Naive thymus-derived CD4-positive, alpha-beta T cell (primary cell): ENCODE measurements at regions not wholly inside any gene's neighbourhood (a gene's known extent, or its start where the extent isn't known, plus 50 kb on each side); places are given as distances from the start of the nearest gene placed in this dataset.

ENCODE experiments used
- ATAC-seq: fragments of 150-1000 bp; cut with Tn5 transposase; 2 replicates; pipeline ENCODE4 v1.10.0; 2021; ENCODE audit warnings: mild to moderate bottlenecking, moderate library complexity
- CTCF ChIA-PET: fragments of 350-600 bp; sonication (Branson Sonifier 250); formaldehyde crosslinking; loops from one replicate; lab custom pipeline; 2021; ENCODE audit warnings: antibody characterized with exemption; lab: Charles Lee
- POLR2A ChIA-PET: fragments of 350-600 bp; sonication (Branson Sonifier 250); formaldehyde crosslinking; loops from one replicate; lab custom pipeline; 2021; ENCODE audit warnings: antibody characterized with exemption, inconsistent platforms; lab: Charles Lee
- DNase-seq, 9 donors: peaks; one replicate each; pipeline versions ENCODE4 v3.0.0 to v3.0.0-alpha.2; 2020 to 2022; ENCODE audit warnings: mixed read lengths in 1 of 9
- H3K27ac ChIP-seq: one replicate; pipeline ENCODE4 v1.7.0; 2013; ENCODE audit warnings: mild to moderate bottlenecking, low read depth, low read length, moderate library complexity
- H3K27me3 ChIP-seq, 2 donors: one replicate each; pipeline ENCODE4 v1.7.0; 2013; ENCODE audit warnings: low read length in 2 of 2, mild to moderate bottlenecking in 2 of 2, moderate library complexity in 2 of 2; ENCODE audit not compliant: control insufficient read depth in 2 of 2, insufficient read depth in 2 of 2
- H3K36me3 ChIP-seq, 3 experiments: 1 replicate in 2 of 3; 2 replicates in 1 of 3; pipeline ENCODE4 v1.7.0; 2013; ENCODE audit warnings: low read length in 3 of 3, mild to moderate bottlenecking in 3 of 3, moderate library complexity in 1 of 3; ENCODE audit not compliant: insufficient read depth in 3 of 3, control insufficient read depth in 2 of 3
- H3K4me1 ChIP-seq, 2 donors: one replicate each; pipeline ENCODE4 v1.7.0; 2013; ENCODE audit warnings: low read length in 2 of 2, mild to moderate bottlenecking in 2 of 2, moderate library complexity in 1 of 2; ENCODE audit not compliant: control insufficient read depth in 2 of 2, insufficient read depth in 2 of 2
- H3K4me3 ChIP-seq: 2 replicates; pipeline ENCODE4 v1.7.0; 2013; ENCODE audit warnings: mild to moderate bottlenecking, low read length
- H3K9me3 ChIP-seq, 3 experiments: 1 replicate in 2 of 3; 2 replicates in 1 of 3; pipeline ENCODE4 v1.7.0; 2013; ENCODE audit warnings: low read length in 3 of 3; ENCODE audit not compliant: control insufficient read depth in 2 of 3
- H3K27ac Mint-ChIP-seq, 9 donors: one replicate each; pipeline ENCODE4 v1.8.0; 2020 to 2022; ENCODE audit warnings: mixed read lengths in 9 of 9, mild to moderate bottlenecking in 8 of 9, moderate library complexity in 5 of 9, inconsistent platforms in 2 of 9
- H3K27me3 Mint-ChIP-seq, 5 donors: one replicate each; pipeline ENCODE4 v1.8.0; 2021 to 2022; ENCODE audit warnings: mixed read lengths in 5 of 5, mild to moderate bottlenecking in 1 of 5
- H3K36me3 Mint-ChIP-seq, 5 donors: one replicate each; pipeline ENCODE4 v1.8.0; 2020 to 2022; ENCODE audit warnings: mixed read lengths in 5 of 5, mild to moderate bottlenecking in 3 of 5, inconsistent platforms in 1 of 5
- H3K4me1 Mint-ChIP-seq, 7 donors: one replicate each; pipeline ENCODE4 v1.8.0; 2020 to 2022; ENCODE audit warnings: mixed read lengths in 7 of 7, mild to moderate bottlenecking in 3 of 7, inconsistent platforms in 1 of 7
- H3K4me3 Mint-ChIP-seq, 10 donors: one replicate each; pipeline ENCODE4 v1.8.0; 2020 to 2022; ENCODE audit warnings: mild to moderate bottlenecking in 10 of 10, mixed read lengths in 10 of 10, moderate library complexity in 6 of 10, inconsistent platforms in 2 of 10
- H3K9me3 Mint-ChIP-seq, 11 donors: one replicate each; pipeline ENCODE4 v1.8.0; 2020 to 2022; ENCODE audit warnings: mixed read lengths in 11 of 11, mild to moderate bottlenecking in 4 of 11, inconsistent platforms in 1 of 11, moderate library complexity in 1 of 11
- intact Hi-C, 2 donors: fragments of 100-400 bp; cut with micrococcal nuclease; formaldehyde crosslinking; loops; one replicate each; pipeline ENCODE4 v1.15.1; 2023

GRCh38 chr2:66121946-66122345 is 313.0 kb upstream of the MEIS1 start:
- POLR2A ChIA-PET: no interaction called here
- peaks cover 0 to 3% (median 0%) of the 10 kb centered on the region in 5 donors for H3K27me3 Mint-ChIP-seq
- H3K27ac ChIP-seq: no peak overlapping the region
- H3K36me3 ChIP-seq: no peaks in the 10 kb centered on the region
- H3K27me3 ChIP-seq: no peaks in the 10 kb centered on the region
- ATAC-seq (no peak), DNase-seq (no peak)
- H3K4me1 Mint-ChIP-seq: no peaks in the 10 kb centered on the region
- H3K4me3 ChIP-seq: no peak overlapping the region
- no peaks in the 10 kb centered on the region for H3K36me3 Mint-ChIP-seq
- intact Hi-C loops: no loop called here
- H3K9me3 ChIP-seq: no peaks in the 10 kb centered on the region
- H3K4me1 ChIP-seq: no peaks in the 10 kb centered on the region
- no peak overlapping the region for H3K4me3 Mint-ChIP-seq
- H3K27ac Mint-ChIP-seq: no peak overlapping the region
- H3K9me3 Mint-ChIP-seq: peaks cover 0 to 11% (median 3%) of the 10 kb centered on the region in 11 donors
- CTCF ChIA-PET: no interaction called here

GRCh38 chr2:66113988-66114625 is 320.8 kb upstream of the MEIS1 start:
- Mint-ChIP-seq H3K4me3 (no peak overlapping the region), H3K36me3 (no peaks in the 10 kb centered on the region), H3K4me1 (no peaks in the 10 kb centered on the region), H3K27me3 (no peaks in the 10 kb centered on the region), H3K9me3 (peaks cover 0 to 8% (median 4%) of the 10 kb centered on the region in 11 donors), H3K27ac (no peak overlapping the region)
- H3K9me3 ChIP-seq: no peaks in the 10 kb centered on the region
- H3K27ac ChIP-seq: no peak overlapping the region
- no peaks in the 10 kb centered on the region for H3K4me1 ChIP-seq
- no peaks in the 10 kb centered on the region for H3K27me3 ChIP-seq
- CTCF ChIA-PET: no interaction called here
- no peak for ATAC-seq
- intact Hi-C loops: no loop called here
- no peak overlapping the region for H3K4me3 ChIP-seq
- no peaks in the 10 kb centered on the region for H3K36me3 ChIP-seq
- POLR2A ChIA-PET: no interaction called here
- no peak for DNase-seq

- H3K27me3 ChIP-seq: no peaks in the 10 kb centered on the region
- H3K27ac ChIP-seq: no peak overlapping the region
- intact Hi-C loops: no loop called here
- no peaks in the 10 kb centered on the region for H3K36me3 ChIP-seq
- POLR2A ChIA-PET: no interaction called here
- ATAC-seq: no peak
- H3K9me3 ChIP-seq: no peaks in the 10 kb centered on the region
- peaks cover 0 to 8% (median 0%) of the 10 kb centered on the region in 11 donors for H3K9me3 Mint-ChIP-seq
- H3K36me3 Mint-ChIP-seq: no peaks in the 10 kb centered on the region
- no peak overlapping the region for H3K27ac Mint-ChIP-seq
- no peak overlapping the region for H3K4me3 ChIP-seq
- no peaks in the 10 kb centered on the region for H3K4me1 ChIP-seq
- CTCF ChIA-PET: no interaction called here
- H3K27me3 Mint-ChIP-seq: no peaks in the 10 kb centered on the region
- H3K4me1 Mint-ChIP-seq: no peaks in the 10 kb centered on the region
- no peak for DNase-seq
- no peak overlapping the region for H3K4me3 Mint-ChIP-seq
These were observed 323.2 kb upstream of the MEIS1 start for GRCh38 chr2:66111706-66112105.

- ChIA-PET POLR2A (no interaction called here), CTCF (no interaction called here)
- no peak overlapping the region for H3K27ac ChIP-seq
- H3K27ac Mint-ChIP-seq: no peak overlapping the region
- H3K36me3 Mint-ChIP-seq: no peaks in the 10 kb centered on the region
- no peak for ATAC-seq
- H3K4me1 ChIP-seq: no peaks in the 10 kb centered on the region
- peaks cover 0 to 8% (median 0%) of the 10 kb centered on the region in 11 donors for H3K9me3 Mint-ChIP-seq
- no peaks in the 10 kb centered on the region for H3K9me3 ChIP-seq
- intact Hi-C loops: no loop called here
- no peaks in the 10 kb centered on the region for H3K27me3 Mint-ChIP-seq
- H3K4me1 Mint-ChIP-seq: no peaks in the 10 kb centered on the region
- H3K4me3 Mint-ChIP-seq: no peak overlapping the region
- no peak for DNase-seq
- H3K36me3 ChIP-seq: no peaks in the 10 kb centered on the region
- H3K4me3 ChIP-seq: no peak overlapping the region
- H3K27me3 ChIP-seq: no peaks in the 10 kb centered on the region
These were observed 324.3 kb upstream of the MEIS1 start for GRCh38 chr2:66110608-66111007.

GRCh38 chr2:66110086-66110485 is 324.8 kb upstream of the MEIS1 start:
- no peak overlapping the region for H3K27ac ChIP-seq
- CTCF ChIA-PET: no interaction called here
- POLR2A ChIA-PET: no interaction called here
- intact Hi-C loops: no loop called here
- no peak for ATAC-seq
- no peak overlapping the region for H3K4me3 ChIP-seq
- no peaks in the 10 kb centered on the region for H3K4me1 ChIP-seq
- H3K4me1 Mint-ChIP-seq: no peaks in the 10 kb centered on the region
- H3K27ac Mint-ChIP-seq: no peak overlapping the region
- H3K27me3 ChIP-seq: no peaks in the 10 kb centered on the region
- no peaks in the 10 kb centered on the region for H3K36me3 Mint-ChIP-seq
- H3K4me3 Mint-ChIP-seq: no peak overlapping the region
- DNase-seq: no peak
- peaks cover 0 to 8% (median 0%) of the 10 kb centered on the region in 11 donors for H3K9me3 Mint-ChIP-seq
- H3K9me3 ChIP-seq: no peaks in the 10 kb centered on the region
- H3K27me3 Mint-ChIP-seq: no peaks in the 10 kb centered on the region
- H3K36me3 ChIP-seq: no peaks in the 10 kb centered on the region

- H3K9me3 ChIP-seq: no peaks in the 10 kb centered on the region
- no peak for ATAC-seq
These were observed 325.5 kb upstream of the MEIS1 start for GRCh38 chr2:66109419-66109818.

GRCh38 chr2:66105066-66105753 is 329.7 kb upstream of the MEIS1 start:
- ChIA-PET CTCF (no interaction called here), POLR2A (no interaction called here)
- ATAC-seq (no peak), DNase-seq (no peak)
- no peaks in the 10 kb centered on the region for H3K27me3 ChIP-seq
- H3K4me3 ChIP-seq: no peak overlapping the region
- Mint-ChIP-seq H3K27ac (no peak overlapping the region), H3K4me3 (no peak overlapping the region), H3K9me3 (peaks cover 0 to 6% (median 3%) of the 10 kb centered on the region in 11 donors), H3K27me3 (peaks cover 0 to 3% (median 0%) of the 10 kb centered on the region in 5 donors), H3K36me3 (no peaks in the 10 kb centered on the region), H3K4me1 (no peaks in the 10 kb centered on the region)
- intact Hi-C loops: no loop called here
- no peaks in the 10 kb centered on the region for H3K9me3 ChIP-seq
- no peaks in the 10 kb centered on the region for H3K36me3 ChIP-seq
- H3K27ac ChIP-seq: no peak overlapping the region
- no peaks in the 10 kb centered on the region for H3K4me1 ChIP-seq

More at GRCh38 chr2:66109419-66109818, 325.5 kb upstream of the MEIS1 start:
- no peaks in the 10 kb centered on the region for H3K4me1 Mint-ChIP-seq
- no peak overlapping the region for H3K4me3 Mint-ChIP-seq
- H3K4me1 ChIP-seq: no peaks in the 10 kb centered on the region
- DNase-seq: no peak
- H3K27me3 ChIP-seq: no peaks in the 10 kb centered on the region
- H3K27me3 Mint-ChIP-seq: no peaks in the 10 kb centered on the region
- H3K36me3 Mint-ChIP-seq: no peaks in the 10 kb centered on the region
- ChIA-PET CTCF (no interaction called here), POLR2A (no interaction called here)
- intact Hi-C loops: no loop called here
- H3K27ac Mint-ChIP-seq: no peak overlapping the region
- no peaks in the 10 kb centered on the region for H3K36me3 ChIP-seq
- H3K4me3 ChIP-seq: no peak overlapping the region
- H3K9me3 Mint-ChIP-seq: peaks cover 0 to 8% (median 0%) of the 10 kb centered on the region in 11 donors
- no peak overlapping the region for H3K27ac ChIP-seq
